ENCODE measurements at regions not wholly inside any gene's neighbourhood (a gene's known extent, or its start where the extent isn't known, plus 50 kb on each side); places are given as distances from the start of the nearest gene placed in this dataset.

- Histone ChIP-seq H2BK5ac (ENCODE audit: low read depth, low read length, poor library complexity, severe bottlenecking) (no peak overlapping the region), H2BK15ac (ENCODE audit: low read depth, low read length) (no peak overlapping the region), H3K4ac (ENCODE audit: low read depth, low read length) (no peak overlapping the region), H3K4me1 (ENCODE audit: control insufficient read depth, insufficient read depth, low read length) (no peaks in the 10 kb centered on the region), H3K9ac (ENCODE audit: low read depth, low read length) (no peak overlapping the region), H3K23ac (ENCODE audit: low read depth, low read length) (no peak overlapping the region), H2AK5ac (ENCODE audit: low read depth, low read length) (no peak overlapping the region), H3K9me1 (ENCODE audit: insufficient read depth, low read length) (no peaks in the 10 kb centered on the region), H4K20me1 (ENCODE audit: insufficient read depth, low read length) (no peaks in the 10 kb centered on the region), H3K18ac (ENCODE audit: low read depth, low read length) (no peak overlapping the region), H3K36me3 (ENCODE audit: control insufficient read depth, insufficient read depth, low read length) (no peaks in the 10 kb centered on the region), H3K27ac (ENCODE audit: insufficient read depth, low read length) (no peak overlapping the region), H4K91ac (ENCODE audit: insufficient read depth, low read depth, low read length) (no peak overlapping the region), H2BK120ac (ENCODE audit: low read depth, low read length) (no peak overlapping the region), H3K9me3 (ENCODE audit: control insufficient read depth, insufficient read depth, low read length) (no peaks in the 10 kb centered on the region), H2AFZ (replicated peaks; ENCODE audit: low read length, poor library complexity) (no peak overlapping the region), H4K5ac (ENCODE audit: low read depth, low read length) (no peak overlapping the region), H3K4me3 (ENCODE audit: insufficient read depth, low read depth, low read length) (no peak overlapping the region), H2BK20ac (ENCODE audit: low read depth, low read length) (no peak overlapping the region), H2AK9ac (replicated peaks; ENCODE audit: low read depth, low read length, poor library complexity) (no peak overlapping the region), H3K27me3 (ENCODE audit: control insufficient read depth, insufficient read depth, low read length) (no peaks in the 10 kb centered on the region), H3K4me2 (ENCODE audit: low read depth, low read length) (no peak overlapping the region), H3K79me1 (ENCODE audit: low read depth in 1 of 2, low read length in 2 of 2) (no peaks in the 10 kb centered on the region), H3K56ac (ENCODE audit: extremely low read depth, insufficient read depth, low read length) (no peak overlapping the region), H3K14ac (replicated peaks; ENCODE audit: low read depth, low read length) (no peak overlapping the region), H4K8ac (ENCODE audit: low read depth in 2 of 2, low read length in 2 of 2) (no peak overlapping the region)
- no peak for ATAC-seq (ENCODE audit: low read depth)
- POLR2A ChIA-PET (ENCODE audit: unreplicated experiment): no interaction called here
- dilution Hi-C loops (cut with HindIII; ENCODE audit: low sequenced_read_pairs, unreplicated experiment): no loop called here
- BruUV-seq (replicated peaks): no TSS peak
- in situ Hi-C loops (cut with MboI; ENCODE audit: low sequenced_read_pairs): no loop called here
- no peak for DNase-seq
- CTCF ChIA-PET: no interaction called here
- TF ChIP-seq MAFK (IDR thresholded peaks at IDR 0.05; ENCODE audit: low read depth, low read length) (no peak), BHLHE40 (IDR thresholded peaks at IDR 0.05; ENCODE audit: low read depth, low read length) (no peak), CTCF (conservative IDR thresholded peaks at IDR 0.05; ENCODE audit: low read depth, low read length) (no peak), ELK1 (IDR thresholded peaks at IDR 0.05; ENCODE audit: borderline replicate concordance, low read depth, low read length) (no peak), MAZ (IDR thresholded peaks at IDR 0.05; ENCODE audit: borderline replicate concordance, low read depth, low read length) (no peak), RCOR1 (IDR thresholded peaks at IDR 0.05; ENCODE audit: insufficient replicate concordance, low read length) (no peak), NFE2L2 (IDR thresholded peaks at IDR 0.05; ENCODE audit: low read depth, low read length) (no peak), FOS (IDR thresholded peaks at IDR 0.05; ENCODE audit: low read depth, low read length) (no peak), USF2 (IDR thresholded peaks at IDR 0.05; ENCODE audit: low read depth, low read length) (no peak), RAD21 (IDR thresholded peaks at IDR 0.05; ENCODE audit: low read length) (no peak), RFX5 (IDR thresholded peaks at IDR 0.05; ENCODE audit: low read depth, low read length) (no peak), POLR2A (IDR thresholded peaks at IDR 0.05; ENCODE audit: low read depth, low read length) (no peak), CEBPB (IDR thresholded peaks at IDR 0.05; ENCODE audit: low read depth, low read length) (no peak), CHD1 (IDR thresholded peaks at IDR 0.05; ENCODE audit: low read depth, low read length) (no peak), SMC3 (IDR thresholded peaks at IDR 0.05; ENCODE audit: low read depth, low read length) (no peak), MXI1 (IDR thresholded peaks at IDR 0.05; ENCODE audit: borderline replicate concordance, low read depth, low read length) (no peak)
- intact Hi-C loops (cut with micrococcal nuclease): no loop called here
Measured at GRCh38 chr12:78651755-78652154, 212.8 kb upstream of the SYT1 start.
